ENCODE measurements at regions not wholly inside any gene's neighbourhood (a gene's known extent, or its start where the extent isn't known, plus 50 kb on each side); places are given as distances from the start of the nearest gene placed in this dataset.
A peak's percentile ranks its signal among the peaks of the same experiment; 100 is the strongest.

DNA sequence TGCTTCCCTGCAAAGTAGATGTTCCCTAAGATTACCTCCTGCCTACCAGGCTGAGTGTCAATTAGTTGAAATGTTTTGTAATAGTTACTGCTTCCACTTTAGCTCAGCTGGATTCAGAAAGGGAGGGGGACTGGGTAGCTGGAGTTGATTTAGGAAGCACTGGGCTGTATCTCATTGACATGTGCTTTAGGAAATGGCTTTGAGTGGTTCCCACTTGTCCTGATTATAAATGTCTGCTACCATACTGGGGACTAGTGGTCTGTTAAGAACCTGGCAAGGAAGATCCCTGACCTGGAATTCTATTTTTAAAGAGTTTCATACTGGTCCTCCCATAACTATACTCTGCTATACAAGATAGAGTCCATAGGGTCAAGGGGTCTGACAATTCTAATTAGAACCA is 363.9 kb upstream of the PPP1R2C start:
- in situ Hi-C loops (cut with HindIII; ENCODE audit: low pct_unique_long_range_greater_than_20kb, low sequenced_read_pairs) = no loop called here
- DNase-seq (ENCODE audit: low read depth) = no peak

DNA sequence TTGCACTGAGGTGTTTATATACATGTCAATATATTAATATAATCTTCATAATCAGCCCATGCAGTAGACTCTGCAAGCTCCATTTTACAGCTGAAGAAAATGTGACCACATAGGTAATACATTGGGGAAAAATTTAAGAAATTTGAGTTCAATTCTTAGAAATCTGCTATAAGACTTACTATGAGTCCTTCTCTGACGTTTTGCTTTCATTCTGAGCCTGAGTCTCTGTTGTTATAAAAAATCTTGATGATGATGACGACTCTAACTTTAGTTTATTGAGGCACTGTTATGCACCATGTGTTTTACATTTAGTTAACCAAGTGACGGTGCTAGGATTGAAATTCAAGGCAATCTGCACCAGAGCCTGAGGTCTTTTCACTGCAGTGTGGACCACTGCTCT is 370.3 kb upstream of the PPP1R2C start:
- no peak for DNase-seq (ENCODE audit: low read depth)
- in situ Hi-C loops (cut with HindIII; ENCODE audit: low pct_unique_long_range_greater_than_20kb, low sequenced_read_pairs) = no loop called here

DNA sequence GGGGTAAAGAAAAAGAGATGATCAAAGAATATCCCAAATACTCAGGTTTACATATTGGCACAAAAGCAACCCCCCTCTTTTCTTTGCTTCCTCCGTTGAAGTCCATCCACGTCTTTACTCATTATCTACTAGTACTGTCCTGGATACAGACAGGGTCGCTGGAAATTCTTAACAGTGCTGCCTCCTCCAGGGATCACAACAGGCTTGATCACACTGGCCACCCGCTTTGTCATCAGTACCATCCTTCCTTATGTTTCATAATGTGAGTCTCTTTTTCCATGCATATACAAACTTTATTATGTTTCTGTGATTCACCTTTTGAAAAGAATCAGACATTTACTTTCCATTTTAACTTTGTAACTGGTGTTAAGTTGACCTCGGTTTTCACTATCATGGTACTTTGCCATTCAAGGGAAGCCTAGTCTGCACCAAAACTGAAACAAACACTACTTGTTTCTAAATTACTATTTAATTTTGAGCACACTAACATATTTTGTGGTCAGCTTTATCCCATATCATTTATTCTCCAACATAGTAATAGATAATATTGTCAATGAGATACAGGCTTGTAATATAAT is 387.5 kb upstream of the PPP1R2C start:
- no peak for DNase-seq (ENCODE audit: low read depth)
- in situ Hi-C loops (cut with HindIII; ENCODE audit: low pct_unique_long_range_greater_than_20kb, low sequenced_read_pairs) = no loop called here

GRCh38 chrX:43166874-43167273 is 388.9 kb upstream of the PPP1R2C start:
- in situ Hi-C loops (cut with HindIII; ENCODE audit: low pct_unique_long_range_greater_than_20kb, low sequenced_read_pairs) = no loop called here

DNA sequence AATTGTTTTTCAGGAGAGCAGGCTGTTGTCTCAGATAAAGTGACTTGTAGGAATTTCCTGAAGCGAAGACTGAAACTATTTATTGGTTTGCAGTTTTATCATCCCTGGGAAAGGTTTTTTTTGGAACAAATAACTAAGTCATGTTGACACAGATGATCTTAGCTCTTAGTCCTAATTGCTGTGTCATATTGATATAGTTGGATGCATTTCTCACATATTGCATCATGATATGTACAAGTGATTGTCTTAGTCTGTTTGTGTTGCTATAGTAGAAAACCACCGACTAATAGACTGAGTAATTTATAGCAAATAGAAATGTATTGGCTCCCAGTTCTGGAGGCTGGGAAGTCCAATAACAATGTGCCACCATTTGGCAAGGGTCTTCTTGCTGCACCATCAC is 397.5 kb upstream of the PPP1R2C start:
- in situ Hi-C loops (cut with HindIII; ENCODE audit: low pct_unique_long_range_greater_than_20kb, low sequenced_read_pairs) = no loop called here
- DNase-seq (ENCODE audit: low read depth) = peak; percentile 0

More at GRCh38 chrX:43166874-43167273, 388.9 kb upstream of the PPP1R2C start:
- no peak for DNase-seq (ENCODE audit: low read depth)

GRCh38 chrX:43176686-43177085 is 398.7 kb upstream of the PPP1R2C start:
- in situ Hi-C loops (cut with HindIII; ENCODE audit: low pct_unique_long_range_greater_than_20kb, low sequenced_read_pairs) = no loop called here
- DNase-seq (ENCODE audit: low read depth) = peak; percentile 1

DNA sequence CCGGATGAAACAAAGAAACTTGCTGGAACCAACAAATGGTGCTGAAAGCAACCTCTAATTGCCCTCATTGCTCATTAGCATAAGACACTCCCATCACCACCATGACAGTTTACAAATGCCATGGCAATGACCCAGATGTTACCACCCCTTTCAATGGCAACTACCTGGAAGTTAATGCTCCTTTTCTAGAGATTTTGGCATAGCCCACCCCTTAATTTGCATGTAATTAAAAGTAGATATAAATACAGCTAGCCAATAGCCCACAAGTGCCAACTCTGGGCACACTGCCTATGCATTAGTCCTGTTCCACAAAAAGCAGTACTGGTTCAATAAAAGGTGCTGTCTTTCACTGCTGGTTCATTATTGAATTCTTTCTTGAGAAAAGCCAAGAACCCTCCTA is 410.3 kb upstream of the PPP1R2C start:
- DNase-seq (ENCODE audit: low read depth) = no peak
- in situ Hi-C loops (cut with HindIII; ENCODE audit: low pct_unique_long_range_greater_than_20kb, low sequenced_read_pairs) = no loop called here

- DNase-seq (ENCODE audit: low read depth) = no peak
- in situ Hi-C loops (cut with HindIII; ENCODE audit: low pct_unique_long_range_greater_than_20kb, low sequenced_read_pairs) = no loop called here
Measured at GRCh38 chrX:43211570-43211969, 433.6 kb upstream of the PPP1R2C start.

DNA sequence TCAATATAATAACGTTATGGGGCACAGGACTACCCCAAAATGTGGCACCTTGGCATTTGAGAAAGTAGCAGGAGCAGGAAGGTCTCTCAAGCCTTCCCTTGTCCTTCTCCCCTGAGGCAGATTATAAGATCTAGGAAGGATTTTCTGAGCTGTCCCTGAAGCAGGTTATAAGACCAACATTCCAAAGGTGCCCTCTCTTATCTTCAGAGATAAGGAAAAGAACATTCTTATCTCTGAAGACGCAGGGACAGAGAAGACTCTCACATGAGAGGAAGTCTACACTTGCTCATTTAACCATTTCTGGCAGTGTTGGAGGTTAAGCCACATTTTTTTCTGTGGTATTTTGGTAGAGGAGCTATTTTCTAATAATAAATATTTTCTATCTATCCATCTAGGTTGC is 437.9 kb upstream of the MAOA start:
- in situ Hi-C loops (cut with HindIII; ENCODE audit: low pct_unique_long_range_greater_than_20kb, low sequenced_read_pairs) = no loop called here
- DNase-seq (ENCODE audit: low read depth) = no peak

- in situ Hi-C loops (cut with HindIII; ENCODE audit: low pct_unique_long_range_greater_than_20kb, low sequenced_read_pairs) = no loop called here
Measured at GRCh38 chrX:43224496-43224895, 431.6 kb upstream of the MAOA start.

DNA sequence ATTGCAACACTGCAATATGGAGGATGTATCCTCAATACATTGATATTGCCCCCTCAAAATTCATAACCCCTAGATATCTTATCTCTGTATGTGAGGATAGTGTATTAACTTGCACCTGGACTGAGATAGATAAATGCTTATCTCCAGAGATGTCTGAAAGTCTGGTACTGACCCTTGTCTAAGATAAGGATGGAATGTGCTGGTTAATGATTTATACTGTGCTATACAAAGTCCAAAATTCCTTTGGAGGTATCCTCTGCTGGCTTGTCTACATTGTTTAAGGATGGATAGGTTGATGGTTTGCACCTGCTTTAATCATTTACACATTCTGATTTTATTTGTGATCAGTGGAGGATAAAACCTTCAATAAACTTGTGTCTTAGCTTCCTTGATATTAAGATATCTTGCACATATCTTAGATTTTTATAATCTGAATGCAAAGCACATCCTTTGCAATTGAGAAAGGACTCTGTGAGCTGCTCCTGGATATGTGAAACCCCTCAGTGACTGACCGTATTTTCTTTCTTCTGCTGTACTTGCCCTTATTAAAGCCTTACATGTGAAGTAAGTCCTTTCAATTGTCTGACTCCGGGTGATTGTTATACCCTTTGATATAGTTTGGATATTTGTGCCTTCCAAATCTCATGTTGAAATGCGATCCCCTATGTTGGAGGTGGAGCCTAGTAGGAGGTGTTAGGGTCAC is 430.3 kb upstream of the MAOA start:
- DNase-seq (ENCODE audit: low read depth) = peak; percentile 58
- in situ Hi-C loops (cut with HindIII; ENCODE audit: low pct_unique_long_range_greater_than_20kb, low sequenced_read_pairs) = no loop called here

More at GRCh38 chrX:43224496-43224895, 431.6 kb upstream of the MAOA start:
- DNase-seq (ENCODE audit: low read depth) = no peak

DNA sequence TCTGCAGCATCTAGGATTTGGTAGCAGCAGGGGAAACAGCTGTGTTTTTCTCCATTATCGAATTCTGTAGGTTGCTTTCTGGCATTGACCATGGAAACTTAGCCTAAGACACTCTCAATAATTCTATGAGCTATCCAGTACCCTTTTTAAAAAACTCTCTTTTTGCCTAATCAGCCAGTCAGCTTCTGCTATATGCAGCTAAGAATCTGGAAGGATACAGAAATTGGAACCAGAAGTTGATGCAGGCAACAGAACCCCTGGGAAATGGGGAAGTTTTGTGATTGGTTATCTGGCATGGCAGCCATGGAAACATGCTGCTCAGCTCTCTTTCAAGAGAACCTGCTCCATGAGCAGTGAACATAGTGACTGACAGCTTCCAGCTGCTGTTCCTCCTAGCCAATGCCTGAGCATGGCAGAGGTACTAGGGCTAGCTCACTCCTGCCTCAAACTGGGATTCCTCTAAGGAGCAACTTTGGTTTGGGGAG is 417.6 kb upstream of the MAOA start:
- no peak for DNase-seq (ENCODE audit: low read depth)
- in situ Hi-C loops (cut with HindIII; ENCODE audit: low pct_unique_long_range_greater_than_20kb, low sequenced_read_pairs) = no loop called here

DNA sequence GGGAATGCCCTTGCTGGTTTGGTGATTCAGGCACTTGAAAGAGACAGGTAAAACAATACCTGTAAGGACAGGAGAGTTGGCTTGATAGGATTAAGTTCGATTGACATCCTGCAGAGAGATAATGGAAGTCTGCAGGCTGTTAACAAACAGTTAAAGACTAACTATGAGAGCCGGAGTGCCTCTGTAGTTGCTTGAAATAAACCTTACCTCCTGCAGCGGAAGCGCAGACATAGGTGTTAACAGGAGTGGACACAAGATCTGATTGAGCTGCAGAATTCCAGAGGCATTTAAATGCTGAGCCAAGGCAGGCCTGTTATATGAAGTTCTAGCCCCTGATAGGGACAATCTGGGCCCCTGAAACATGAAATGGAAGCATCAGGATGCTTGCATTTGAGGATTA is 416.7 kb upstream of the MAOA start:
- in situ Hi-C loops (cut with HindIII; ENCODE audit: low pct_unique_long_range_greater_than_20kb, low sequenced_read_pairs) = no loop called here

GRCh38 chrX:43255596-43255995 is 400.5 kb upstream of the MAOA start:
- DNase-seq (ENCODE audit: low read depth) = no peak
- in situ Hi-C loops (cut with HindIII; ENCODE audit: low pct_unique_long_range_greater_than_20kb, low sequenced_read_pairs) = no loop called here

More for the DNA sequence above, 416.7 kb upstream of the MAOA start:
- no peak for DNase-seq (ENCODE audit: low read depth)

- DNase-seq (ENCODE audit: low read depth) = no peak
- in situ Hi-C loops (cut with HindIII; ENCODE audit: low pct_unique_long_range_greater_than_20kb, low sequenced_read_pairs) = no loop called here
Measured at GRCh38 chrX:43266487-43266886, 389.6 kb upstream of the MAOA start.

DNA sequence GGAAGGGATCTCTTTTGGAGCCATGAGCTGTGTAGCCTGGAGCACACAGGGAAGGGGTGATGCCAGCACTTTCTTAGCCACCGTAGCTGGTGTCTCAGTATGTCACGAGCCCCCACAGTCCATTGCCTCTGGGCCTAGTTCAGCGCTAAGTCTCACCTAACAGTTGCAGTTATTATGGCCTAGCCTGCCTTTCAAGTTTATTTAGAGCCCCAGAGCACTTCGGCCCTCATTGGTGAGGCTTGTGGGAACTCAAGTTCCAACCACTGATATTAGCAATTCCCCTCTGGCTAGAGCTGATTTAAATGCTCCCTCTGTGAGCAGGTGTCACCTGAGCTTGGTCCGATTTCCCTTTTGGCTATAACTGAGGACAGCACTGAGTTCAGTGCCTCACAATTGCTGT is 388.4 kb upstream of the MAOA start:
- DNase-seq (ENCODE audit: low read depth) = no peak
- in situ Hi-C loops (cut with HindIII; ENCODE audit: low pct_unique_long_range_greater_than_20kb, low sequenced_read_pairs) = no loop called here

DNA sequence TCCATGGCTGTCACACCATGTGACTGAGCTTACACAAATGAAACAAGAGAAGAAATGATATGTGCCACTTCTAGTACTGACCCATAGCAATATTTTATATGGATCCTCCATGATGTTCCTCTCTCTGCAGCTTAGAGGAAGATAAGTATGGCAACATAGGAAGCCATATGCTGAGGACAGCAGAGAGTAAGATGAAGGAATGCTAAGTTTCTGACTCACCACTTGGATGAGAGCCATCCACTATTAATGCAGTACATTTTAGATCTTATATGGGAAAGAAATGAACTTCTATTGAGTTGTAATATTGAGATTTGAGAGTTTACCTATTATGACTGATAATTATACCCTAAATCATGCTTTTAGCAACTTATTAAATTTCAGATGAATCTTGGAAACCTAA is 386.9 kb upstream of the MAOA start:
- in situ Hi-C loops (cut with HindIII; ENCODE audit: low pct_unique_long_range_greater_than_20kb, low sequenced_read_pairs) = no loop called here
- DNase-seq (ENCODE audit: low read depth) = no peak

DNA sequence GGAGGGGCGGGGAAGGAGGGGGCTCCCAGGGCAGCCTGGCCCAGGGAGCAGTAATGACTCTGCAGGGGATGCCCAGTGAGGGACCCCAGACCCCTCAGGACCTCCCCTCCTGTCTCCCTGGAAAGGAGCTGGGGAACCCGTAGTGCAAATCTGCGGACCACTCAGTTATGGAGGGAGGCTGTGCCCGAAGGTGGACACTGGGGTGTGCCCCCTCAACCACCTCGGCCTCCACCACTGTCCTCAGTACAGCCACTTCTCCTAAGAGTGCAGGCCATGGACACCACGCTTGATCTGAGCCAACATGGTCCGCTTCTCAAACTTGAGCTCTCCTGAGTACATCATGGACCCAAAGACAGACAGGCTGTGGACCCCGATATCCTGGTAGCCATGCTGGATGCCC is 378.2 kb upstream of the MAOA start:
- no peak for DNase-seq (ENCODE audit: low read depth)
- in situ Hi-C loops (cut with HindIII; ENCODE audit: low pct_unique_long_range_greater_than_20kb, low sequenced_read_pairs) = no loop called here

DNA sequence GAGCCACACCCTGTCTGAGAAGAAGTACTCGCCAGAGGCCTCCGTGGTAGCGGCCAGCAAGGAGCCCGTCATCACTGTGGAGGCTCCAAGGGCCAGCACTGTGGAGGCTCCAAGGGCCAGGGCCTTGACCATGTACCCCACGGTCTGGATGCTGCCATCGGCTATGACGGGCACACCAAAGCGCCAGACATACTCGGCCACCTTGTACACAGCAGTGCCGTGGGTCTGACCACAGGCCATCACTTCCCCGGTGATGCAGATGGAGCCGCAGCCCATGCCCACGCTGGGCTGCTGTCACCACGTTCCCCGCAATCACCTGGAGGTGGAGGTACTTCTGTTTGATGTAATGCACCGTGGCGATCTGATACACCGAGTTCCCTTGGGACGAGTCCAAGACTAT is 377.7 kb upstream of the MAOA start:
- in situ Hi-C loops (cut with HindIII; ENCODE audit: low pct_unique_long_range_greater_than_20kb, low sequenced_read_pairs) = no loop called here
- DNase-seq (ENCODE audit: low read depth) = no peak

DNA sequence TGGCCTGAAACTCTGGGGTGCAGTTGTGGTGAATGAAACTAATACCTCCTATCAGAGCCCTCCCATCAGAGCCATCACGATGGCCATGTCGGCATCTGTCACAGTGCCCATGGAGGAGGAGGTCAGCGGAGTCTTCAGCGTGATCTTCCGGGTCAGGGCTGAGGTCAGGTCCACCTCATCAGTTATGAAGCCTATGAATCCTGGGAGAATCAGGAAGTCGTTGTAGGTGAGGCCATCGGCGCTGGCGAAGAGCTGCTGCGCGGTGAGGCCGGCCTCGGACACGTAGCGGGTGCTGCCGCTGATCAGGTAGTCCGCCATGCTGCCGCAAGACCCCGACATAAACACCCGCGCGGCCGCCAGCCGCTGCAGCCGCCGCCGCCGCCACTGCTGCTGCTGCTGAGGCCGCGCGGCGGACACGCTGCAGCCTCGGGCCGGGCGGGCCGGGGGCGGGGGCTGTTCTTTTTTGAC is 376.7 kb upstream of the MAOA start:
- DNase-seq (ENCODE audit: low read depth) = no peak
- in situ Hi-C loops (cut with HindIII; ENCODE audit: low pct_unique_long_range_greater_than_20kb, low sequenced_read_pairs) = no loop called here
